RCC 7860 (cell line): ENCODE measurements at regions not wholly inside any gene's neighbourhood (a gene's known extent, or its start where the extent isn't known, plus 50 kb on each side); places are given as distances from the start of the nearest gene placed in this dataset.

Experiments used
- DNase-seq: peaks from one replicate; pipeline ENCODE4 v3.0.0-alpha.2; 2015; ENCODE audit warnings: low spot score
- FAIRE-seq: peaks from 2 replicates; lab custom pipeline; 2012; peaks lifted over from hg19 to GRCh38; lab: Jason Lieb, UNC

GRCh38 chr10:126783806-126784557, 113.5 kb upstream of the C10orf90 start:
- FAIRE-seq (no peak), DNase-seq (no peak)

- DNase-seq = no peak
- FAIRE-seq = no peak
These were observed 116.7 kb upstream of the C10orf90 start for GRCh38 chr10:126787201-126787600.

GRCh38 chr10:126795318-126795717, 109.9 kb upstream of the DOCK1 start:
- FAIRE-seq (no peak), DNase-seq (no peak)

GRCh38 chr10:126798649-126799048, 106.6 kb upstream of the DOCK1 start:
- DNase-seq (no peak), FAIRE-seq (no peak)

GRCh38 chr10:126803394-126803793, 101.8 kb upstream of the DOCK1 start:
- no peak for FAIRE-seq

GRCh38 chr10:126804396-126804795, 100.8 kb upstream of the DOCK1 start:
- DNase-seq = no peak
- FAIRE-seq = no peak

More at GRCh38 chr10:126803394-126803793, 101.8 kb upstream of the DOCK1 start:
- DNase-seq = no peak

GRCh38 chr10:126806498-126806897, 98.7 kb upstream of the DOCK1 start:
- DNase-seq (no peak), FAIRE-seq (no peak)

GRCh38 chr10:126806991-126807702, 98.1 kb upstream of the DOCK1 start:
- DNase-seq (no peak), FAIRE-seq (no peak)

- DNase-seq (no peak), FAIRE-seq (no peak)
These were observed 97.1 kb upstream of the DOCK1 start for GRCh38 chr10:126808103-126808502.

- DNase-seq = no peak
- no peak for FAIRE-seq
These were observed 91.8 kb upstream of the DOCK1 start for GRCh38 chr10:126813432-126813831.

- DNase-seq = no peak
- no peak for FAIRE-seq
These were observed 71.7 kb upstream of the DOCK1 start for GRCh38 chr10:126833542-126833941.

GRCh38 chr10:126836009-126836408, 69.2 kb upstream of the DOCK1 start:
- no peak for DNase-seq
- no peak for FAIRE-seq

- no peak for FAIRE-seq
- DNase-seq = no peak
These were observed 66.9 kb upstream of the DOCK1 start for GRCh38 chr10:126838316-126838715.

GRCh38 chr10:126839094-126839761, 66.0 kb upstream of the DOCK1 start:
- DNase-seq = no peak
- FAIRE-seq = no peak

GRCh38 chr10:126840576-126841135, 64.6 kb upstream of the DOCK1 start:
- DNase-seq (no peak), FAIRE-seq (no peak)

GRCh38 chr10:126841341-126841895, 63.8 kb upstream of the DOCK1 start:
- DNase-seq (no peak), FAIRE-seq (no peak)

GRCh38 chr10:126842356-126842755, 62.9 kb upstream of the DOCK1 start:
- DNase-seq = no peak
- FAIRE-seq = no peak

GRCh38 chr10:126842836-126843235, 62.4 kb upstream of the DOCK1 start:
- FAIRE-seq (no peak), DNase-seq (no peak)

GRCh38 chr10:126843299-126843934, 61.8 kb upstream of the DOCK1 start:
- FAIRE-seq (no peak), DNase-seq (no peak)

- DNase-seq (peak; percentile 68), FAIRE-seq (no peak)
These were observed 60.8 kb upstream of the DOCK1 start for GRCh38 chr10:126844406-126844805.

GRCh38 chr10:126846469-126846868, 58.8 kb upstream of the DOCK1 start:
- FAIRE-seq = no peak
- no peak for DNase-seq
